Stomach (tissue), 8 donors: ENCODE measurements at regions not wholly inside any gene's neighbourhood (a gene's known extent, or its start where the extent isn't known, plus 50 kb on each side); places are given as distances from the start of the nearest gene placed in this dataset.

Source experiments
- DNase-seq, 2 donors: peaks; one replicate each; pipeline versions ENCODE4 v3.0.0 to v3.0.0-alpha.2; 2013 to 2019
- H3K27ac ChIP-seq, 5 donors: fragments of 200-600 bp in 4 of 5; sonication (generic) in 4 of 5; one replicate each; pipeline ENCODE4 v1.5.1; 2013 to 2019; ENCODE audit warnings: mild to moderate bottlenecking in 1 of 5, moderate library complexity in 1 of 5
- H3K27me3 ChIP-seq, 3 donors: fragments of 200-600 bp; sonication (generic); one replicate each; pipeline ENCODE4 v1.5.1; 2017 to 2019; ENCODE audit warnings: mixed run types in 1 of 3
- H3K36me3 ChIP-seq, 4 donors: fragments of 200-600 bp; sonication (generic); 1 replicate in 3 of 4; 2 replicates in 1 of 4; pipeline ENCODE4 v1.5.1; 2016 to 2019
- H3K4me1 ChIP-seq, 4 donors: fragments of 200-600 bp; sonication (generic); one replicate each; pipeline ENCODE4 v1.5.1; 2016 to 2019
- H3K4me3 ChIP-seq, 4 donors: fragments of 200-600 bp; sonication (generic) in 3 of 4; one replicate each; pipeline ENCODE4 v1.5.1; 2016 to 2019; ENCODE audit warnings: mild to moderate bottlenecking in 1 of 4
- H3K9me3 ChIP-seq, 4 donors: fragments of 200-600 bp; sonication (generic); one replicate each; pipeline ENCODE4 v1.5.1; 2016 to 2019
- CTCF ChIP-seq, 7 experiments: fragments of 450-650 bp in 4 of 7; fragments of 200-600 bp in 3 of 7; sonication (generic) in 3 of 7; IDR thresholded peaks; one replicate each; pipeline ENCODE4 v1.5.1; 2016 to 2019; ENCODE audit warnings: antibody characterized with exemption in 7 of 7, control low read depth in 2 of 7, mild to moderate bottlenecking in 1 of 7
- EP300 ChIP-seq: sonication (generic); formaldehyde crosslinking; IDR thresholded peaks from one replicate; pipeline ENCODE4 v1.6.1; 2017; ENCODE audit warnings: antibody characterized with exemption
- POLR2A ChIP-seq, 4 donors: fragments of 450-650 bp; IDR thresholded peaks; one replicate each; pipeline ENCODE4 v1.6.1; 2016; ENCODE audit warnings: antibody characterized with exemption in 4 of 4, control low read depth in 2 of 4, mild to moderate bottlenecking in 1 of 4, moderate library complexity in 1 of 4
- POLR2AphosphoS5 ChIP-seq, 3 donors: sonication (generic); formaldehyde crosslinking; IDR thresholded peaks; one replicate each; pipeline ENCODE4 v1.6.1; 2016; ENCODE audit warnings: antibody characterized with exemption in 3 of 3
- WGBS, 5 donors: extraction: QIAGEN DNeasy Blood & Tissue Kit in 3 of 5; methylation state at CpG; one replicate each; pipeline versions ENCODE4 v1.1.5 to v1.1.7; 2013 to 2018; 5-methylcytosine and 5-hydroxymethylcytosine counted together
- intact Hi-C: fragments of 100-400 bp; cut with DNase I; formaldehyde crosslinking; loops from one replicate; pipeline ENCODE4 v1.15.1; 2023; ENCODE audit warnings: low total_unique reads
- donor health status: healthy with polysubstance abuse.
- donor health status: Bipolar disorder and iron deficiency.
- donor health status: healthy.

GRCh38 chr4:108465886-108466500 is 154.4 kb upstream of the RPL34 start:
- Histone ChIP-seq H3K27ac (no peak overlapping the region), H3K9me3 (no peaks in the 10 kb centered on the region), H3K27me3 (no peaks in the 10 kb centered on the region), H3K4me3 (no peak overlapping the region), H3K4me1 (no peaks in the 10 kb centered on the region), H3K36me3 (no peaks in the 10 kb centered on the region)
- intact Hi-C loops = no loop called here
- TF ChIP-seq POLR2A (IDR thresholded peaks at IDR 0.05) (no peak), POLR2AphosphoS5 (IDR thresholded peaks at IDR 0.05) (no peak), CTCF (IDR thresholded peaks at IDR 0.05) (no peak), EP300 (no peak)
- WGBS, 5 donors = 70 to 87% (median 79%) methylated on average over 9 of the region's 9 CpGs
- no peak for DNase-seq

- no peak for DNase-seq
- H3K36me3 ChIP-seq = no peaks in the 10 kb centered on the region
- 44 to 56% (median 48%) methylated on average over 2 of the region's 2 CpGs for WGBS, 5 donors
- H3K4me3 ChIP-seq = no peak overlapping the region
- H3K9me3 ChIP-seq = no peaks in the 10 kb centered on the region
- intact Hi-C loops = no loop called here
- no peaks in the 10 kb centered on the region for H3K27me3 ChIP-seq
- TF ChIP-seq EP300 = no peak
- TF ChIP-seq POLR2A (IDR thresholded peaks at IDR 0.05) = no peak
- no peak for TF ChIP-seq CTCF (IDR thresholded peaks at IDR 0.05)
- no peak for TF ChIP-seq POLR2AphosphoS5 (IDR thresholded peaks at IDR 0.05)
- no peaks in the 10 kb centered on the region for H3K4me1 ChIP-seq
- H3K27ac ChIP-seq = no peak overlapping the region
Observed at GRCh38 chr4:108458681-108459080, 161.7 kb upstream of the RPL34 start.

GRCh38 chr4:108454227-108454626 is 166.1 kb upstream of the RPL34 start:
- intact Hi-C loops = no loop called here
- 66 to 89% (median 81%) methylated on average over 2 of the region's 2 CpGs for WGBS, 5 donors
- TF ChIP-seq POLR2A (IDR thresholded peaks at IDR 0.05) (no peak), EP300 (no peak), POLR2AphosphoS5 (IDR thresholded peaks at IDR 0.05) (no peak), CTCF (IDR thresholded peaks at IDR 0.05) (no peak)
- H3K9me3 ChIP-seq = no peaks in the 10 kb centered on the region
- no peak for DNase-seq
- H3K4me3 ChIP-seq = no peak overlapping the region
- H3K27me3 ChIP-seq = no peaks in the 10 kb centered on the region
- H3K36me3 ChIP-seq = no peaks in the 10 kb centered on the region
- no peak overlapping the region for H3K27ac ChIP-seq
- H3K4me1 ChIP-seq = no peaks in the 10 kb centered on the region

GRCh38 chr4:108453366-108453765 is 167.0 kb upstream of the RPL34 start:
- H3K36me3 ChIP-seq = no peaks in the 10 kb centered on the region
- no peaks in the 10 kb centered on the region for H3K27me3 ChIP-seq
- no peak overlapping the region for H3K4me3 ChIP-seq
- H3K27ac ChIP-seq = no peak overlapping the region
- H3K4me1 ChIP-seq = no peaks in the 10 kb centered on the region
- intact Hi-C loops = no loop called here
- 63 to 69% (median 67%) methylated on average over 4 of the region's 4 CpGs for whole genome bisulfite sequencing, 5 donors
- H3K9me3 ChIP-seq = no peaks in the 10 kb centered on the region
- TF ChIP-seq POLR2AphosphoS5 (IDR thresholded peaks at IDR 0.05) (no peak), POLR2A (IDR thresholded peaks at IDR 0.05) (no peak), CTCF (IDR thresholded peaks at IDR 0.05) (no peak), EP300 (no peak)
- no peak for DNase-seq
